Mucosa of rectum (tissue), 2 donors: ENCODE measurements at regions not wholly inside any gene's neighbourhood (a gene's known extent, or its start where the extent isn't known, plus 50 kb on each side); places are given as distances from the start of the nearest gene placed in this dataset.

ENCODE experiments used
- H3K27ac ChIP-seq, 2 donors: one replicate each; pipeline ENCODE4 v1.7.0; 2013; ENCODE audit warnings: inconsistent platforms in 2 of 2, low read depth in 2 of 2, low read length in 2 of 2
- H3K27me3 ChIP-seq, 2 donors: one replicate each; pipeline ENCODE4 v1.7.0; 2013; ENCODE audit warnings: low read length in 2 of 2; ENCODE audit not compliant: control insufficient read depth in 2 of 2, insufficient read depth in 2 of 2
- H3K36me3 ChIP-seq, 2 donors: one replicate each; pipeline ENCODE4 v1.7.0; 2013; ENCODE audit warnings: low read length in 2 of 2; ENCODE audit not compliant: control insufficient read depth in 2 of 2, insufficient read depth in 2 of 2
- H3K4me1 ChIP-seq, 2 donors: one replicate each; pipeline ENCODE4 v1.7.0; 2013; ENCODE audit warnings: low read length in 2 of 2, mild to moderate bottlenecking in 1 of 2; ENCODE audit not compliant: control insufficient read depth in 2 of 2, insufficient read depth in 2 of 2
- H3K4me3 ChIP-seq, 2 donors: one replicate each; pipeline ENCODE4 v1.7.0; 2013; ENCODE audit warnings: low read length in 2 of 2
- H3K9ac ChIP-seq, 2 donors: one replicate each; pipeline ENCODE4 v1.7.0; 2013; ENCODE audit warnings: low read length in 2 of 2, low read depth in 1 of 2, mild to moderate bottlenecking in 1 of 2
- H3K9me3 ChIP-seq, 2 donors: one replicate each; pipeline ENCODE4 v1.7.0; 2013; ENCODE audit warnings: low read length in 2 of 2; ENCODE audit not compliant: control insufficient read depth in 2 of 2
- donor health status: healthy.
- donor health status: Normal muscosa, but diverticular disease.

DNA sequence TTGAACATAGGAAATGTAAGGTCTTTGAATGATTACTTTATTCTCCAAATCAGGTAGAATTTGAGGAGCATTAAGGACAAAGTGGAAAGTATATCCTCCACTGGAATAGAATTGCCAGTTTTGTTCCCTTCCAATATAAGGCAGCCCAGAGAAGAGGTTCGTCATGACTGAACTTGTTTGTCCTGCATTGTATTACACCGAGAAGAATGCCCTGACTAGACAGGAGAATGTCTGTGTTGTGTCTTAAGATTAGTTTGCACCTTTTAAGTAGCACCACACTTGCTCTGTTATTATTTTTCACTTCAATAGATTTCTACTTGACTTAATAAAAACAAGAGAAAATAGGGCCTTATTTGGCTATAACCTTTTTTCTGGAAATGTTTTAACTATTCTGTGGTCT is 586.2 kb upstream of the PTGER4 start:
- Histone ChIP-seq H3K9ac (no peak overlapping the region), H3K36me3 (no peaks in the 10 kb centered on the region), H3K27me3 (no peaks in the 10 kb centered on the region), H3K4me3 (no peak overlapping the region), H3K9me3 (peaks cover 5 to 7% of the 10 kb centered on the region in 2 donors), H3K27ac (no peak overlapping the region), H3K4me1 (peaks cover 0 to 2% of the 10 kb centered on the region in 2 donors)

DNA sequence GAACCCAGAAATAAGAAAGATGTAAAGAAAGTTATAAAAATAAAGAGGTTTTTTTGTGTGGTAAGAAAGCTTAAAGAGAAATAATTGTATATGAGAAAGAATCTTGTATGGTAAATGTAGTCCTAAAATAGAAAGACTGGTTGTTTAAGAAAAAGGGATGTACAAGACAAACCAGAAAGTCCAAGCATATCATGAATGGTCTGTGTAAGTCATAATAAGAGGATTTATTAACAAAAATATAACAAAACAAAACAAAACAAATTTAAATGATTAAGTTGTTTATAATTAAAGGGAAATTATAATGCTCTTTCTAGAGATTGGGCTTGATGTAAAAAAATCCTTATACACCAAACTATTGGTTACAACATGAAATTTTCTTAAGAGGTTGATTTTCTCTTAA is 590.4 kb upstream of the PTGER4 start:
- Histone ChIP-seq H3K9me3 (peaks cover 5 to 7% of the 10 kb centered on the region in 2 donors), H3K9ac (no peak overlapping the region), H3K4me3 (no peak overlapping the region), H3K27ac (no peak overlapping the region), H3K4me1 (no peaks in the 10 kb centered on the region), H3K27me3 (no peaks in the 10 kb centered on the region), H3K36me3 (no peaks in the 10 kb centered on the region)

GRCh38 chr5:40084614-40085013 is 595.1 kb upstream of the PTGER4 start:
- H3K9me3 ChIP-seq = peaks cover 0 to under 1% of the 10 kb centered on the region in 2 donors
- H3K36me3 ChIP-seq = no peaks in the 10 kb centered on the region
- no peaks in the 10 kb centered on the region for H3K4me1 ChIP-seq
- H3K27ac ChIP-seq = no peak overlapping the region
- H3K4me3 ChIP-seq = no peak overlapping the region
- H3K9ac ChIP-seq = no peak overlapping the region
- no peaks in the 10 kb centered on the region for H3K27me3 ChIP-seq

GRCh38 chr5:40082313-40082712 is 597.4 kb upstream of the PTGER4 start:
- no peaks in the 10 kb centered on the region for H3K4me1 ChIP-seq
- H3K9ac ChIP-seq = no peak overlapping the region
- no peaks in the 10 kb centered on the region for H3K9me3 ChIP-seq
- no peaks in the 10 kb centered on the region for H3K27me3 ChIP-seq
- H3K27ac ChIP-seq = no peak overlapping the region
- H3K4me3 ChIP-seq = no peak overlapping the region
- no peaks in the 10 kb centered on the region for H3K36me3 ChIP-seq

DNA sequence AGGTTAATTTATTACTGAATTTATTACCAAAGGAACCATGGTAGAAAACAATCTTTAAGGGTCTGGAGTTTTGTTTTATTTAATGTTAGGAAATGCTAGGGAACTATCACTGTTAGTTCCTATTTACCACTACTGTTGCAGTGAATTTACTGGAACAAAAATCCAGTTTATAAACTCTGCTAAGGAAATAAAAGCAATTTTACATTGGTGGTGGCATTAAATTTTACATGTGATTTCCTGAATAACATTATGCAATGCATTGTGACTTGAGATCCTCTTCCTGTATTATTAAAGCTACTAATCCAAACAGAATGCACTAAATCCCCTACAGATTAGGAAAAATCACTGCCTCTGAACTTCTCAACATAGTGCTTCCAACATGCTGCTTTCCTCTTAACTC is 599.5 kb upstream of the PTGER4 start:
- no peaks in the 10 kb centered on the region for H3K27me3 ChIP-seq
- no peaks in the 10 kb centered on the region for H3K36me3 ChIP-seq
- no peaks in the 10 kb centered on the region for H3K4me1 ChIP-seq
- no peak overlapping the region for H3K9ac ChIP-seq
- no peaks in the 10 kb centered on the region for H3K9me3 ChIP-seq
- H3K4me3 ChIP-seq = no peak overlapping the region
- no peak overlapping the region for H3K27ac ChIP-seq

GRCh38 chr5:40078898-40079575 is 600.7 kb upstream of the PTGER4 start:
- Histone ChIP-seq H3K27me3 (no peaks in the 10 kb centered on the region), H3K27ac (no peak overlapping the region), H3K9me3 (no peaks in the 10 kb centered on the region), H3K4me3 (no peak overlapping the region), H3K9ac (no peak overlapping the region), H3K36me3 (no peaks in the 10 kb centered on the region), H3K4me1 (no peaks in the 10 kb centered on the region)

DNA sequence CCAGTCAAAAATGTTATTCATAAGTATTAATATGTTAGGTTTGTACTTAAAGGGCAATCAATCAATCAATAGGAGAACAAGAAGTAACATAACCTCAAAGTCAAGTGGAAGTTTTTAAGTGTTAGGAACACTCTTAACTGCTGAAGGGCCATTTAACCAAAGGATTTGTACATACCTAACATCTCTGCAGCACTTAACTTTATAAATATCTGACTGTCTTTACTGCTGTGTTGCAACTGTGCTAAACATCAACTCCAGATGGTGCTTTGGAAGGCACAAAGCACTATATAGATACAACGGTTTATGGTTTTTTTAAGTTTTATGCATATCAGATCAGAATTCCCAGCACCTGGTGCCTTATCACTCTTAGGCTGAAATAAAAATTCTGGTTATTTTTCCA is 604.9 kb upstream of the PTGER4 start:
- no peaks in the 10 kb centered on the region for H3K9me3 ChIP-seq

DNA sequence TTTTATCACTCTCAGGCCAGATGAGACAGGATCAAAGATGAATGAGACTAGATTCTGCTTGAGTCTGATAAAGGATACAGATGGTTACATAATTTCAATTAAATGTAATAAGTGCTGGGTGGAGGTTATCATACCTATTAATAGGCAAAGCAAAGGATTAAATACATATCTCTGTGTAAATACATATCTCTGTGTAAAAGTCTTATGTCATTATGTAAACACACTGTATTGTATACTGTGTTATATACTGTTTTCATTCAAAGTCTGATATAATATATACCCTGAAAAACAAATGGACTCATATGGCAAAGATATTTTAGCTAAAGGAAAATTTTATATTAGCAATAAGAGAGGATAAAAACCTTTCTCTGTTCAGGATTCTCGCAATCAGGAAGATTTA is 605.8 kb upstream of the PTGER4 start:
- Histone ChIP-seq H3K27ac (no peak overlapping the region), H3K4me3 (no peak overlapping the region), H3K9me3 (no peaks in the 10 kb centered on the region)

More for the DNA sequence above, 604.9 kb upstream of the PTGER4 start:
- Histone ChIP-seq H3K4me1 (no peaks in the 10 kb centered on the region), H3K9ac (no peak overlapping the region), H3K27ac (no peak overlapping the region), H3K4me3 (no peak overlapping the region), H3K27me3 (no peaks in the 10 kb centered on the region), H3K36me3 (no peaks in the 10 kb centered on the region)

DNA sequence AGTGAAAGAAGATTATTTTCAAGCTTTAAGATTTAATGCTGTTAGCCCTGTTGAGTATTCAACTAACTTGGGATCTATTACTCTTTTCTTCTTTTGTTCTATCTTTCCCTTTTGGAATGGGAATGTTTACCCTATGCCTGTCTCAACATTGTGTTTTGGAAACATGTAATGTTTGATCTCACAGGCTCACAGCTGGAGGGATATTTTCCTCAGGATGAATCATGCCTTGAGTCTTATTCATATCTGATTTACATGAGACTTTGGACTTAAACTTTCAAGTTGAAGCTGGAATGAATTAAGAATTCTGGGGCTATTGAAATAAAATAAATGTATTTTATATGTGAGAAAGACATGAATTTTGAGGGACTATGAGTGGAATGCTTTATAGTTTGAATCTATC is 607.8 kb upstream of the PTGER4 start:
- no peak overlapping the region for H3K9ac ChIP-seq

More for the DNA sequence above, 605.8 kb upstream of the PTGER4 start:
- Histone ChIP-seq H3K36me3 (no peaks in the 10 kb centered on the region), H3K4me1 (no peaks in the 10 kb centered on the region), H3K9ac (no peak overlapping the region), H3K27me3 (no peaks in the 10 kb centered on the region)

GRCh38 chr5:40066616-40067015 is 613.1 kb upstream of the PTGER4 start:
- no peaks in the 10 kb centered on the region for H3K27me3 ChIP-seq
- no peak overlapping the region for H3K4me3 ChIP-seq
- no peaks in the 10 kb centered on the region for H3K4me1 ChIP-seq
- H3K9me3 ChIP-seq = no peaks in the 10 kb centered on the region
- no peak overlapping the region for H3K9ac ChIP-seq
- no peaks in the 10 kb centered on the region for H3K36me3 ChIP-seq
- no peak overlapping the region for H3K27ac ChIP-seq

More for the DNA sequence above, 607.8 kb upstream of the PTGER4 start:
- Histone ChIP-seq H3K27me3 (no peaks in the 10 kb centered on the region), H3K4me3 (no peak overlapping the region), H3K9me3 (no peaks in the 10 kb centered on the region), H3K27ac (no peak overlapping the region), H3K4me1 (no peaks in the 10 kb centered on the region), H3K36me3 (no peaks in the 10 kb centered on the region)
